Cortex of kidney (tissue), 1 donor: ENCODE measurements at regions not wholly inside any gene's neighbourhood (a gene's known extent, or its start where the extent isn't known, plus 50 kb on each side); places are given as distances from the start of the nearest gene placed in this dataset.
"Not testable (repeated sequence)": the region's sequence is repeated elsewhere in the genome, so short reads cannot be mapped to it uniquely, and the experiment has no call there.

Experiments
- DNase-seq: peaks from one replicate; lab custom pipeline; 2025; lab: John Stamatoyannopoulos, UW

DNA sequence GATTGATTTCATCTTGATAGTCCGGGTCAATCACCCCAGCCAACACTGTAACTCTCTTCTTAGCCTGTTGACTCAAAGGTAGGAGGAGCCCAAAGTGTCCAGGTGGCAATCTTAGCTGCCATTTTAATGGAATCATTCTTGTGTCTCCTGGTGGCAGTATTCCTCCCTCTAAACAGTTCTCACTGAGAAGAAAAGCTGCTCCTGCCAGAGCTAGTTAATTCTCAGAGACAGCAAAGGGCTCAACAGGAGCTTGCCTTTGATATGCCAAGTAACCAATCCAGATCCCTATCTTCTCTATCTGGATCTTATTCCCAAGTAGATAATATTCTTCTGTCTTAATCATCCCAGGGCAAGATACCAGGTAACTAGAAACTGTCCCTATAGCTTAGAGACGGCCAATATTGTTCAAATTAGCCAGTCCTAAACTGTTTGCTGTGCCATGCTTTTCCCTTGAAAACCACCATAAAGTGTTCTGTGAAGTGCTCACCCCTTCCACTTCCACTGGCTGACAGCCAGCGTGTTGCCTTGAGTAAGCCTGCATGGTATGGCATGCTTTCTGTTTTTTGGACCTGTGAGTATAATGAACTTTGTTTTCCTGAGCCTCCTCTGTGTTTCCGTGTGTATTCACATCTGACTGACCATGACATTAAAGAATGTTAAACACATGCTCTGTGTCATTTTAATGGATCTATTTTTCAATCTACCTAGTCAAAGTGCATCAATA is 463.7 kb upstream of the SLITRK5 start:
- DNase-seq, result no peak

DNA sequence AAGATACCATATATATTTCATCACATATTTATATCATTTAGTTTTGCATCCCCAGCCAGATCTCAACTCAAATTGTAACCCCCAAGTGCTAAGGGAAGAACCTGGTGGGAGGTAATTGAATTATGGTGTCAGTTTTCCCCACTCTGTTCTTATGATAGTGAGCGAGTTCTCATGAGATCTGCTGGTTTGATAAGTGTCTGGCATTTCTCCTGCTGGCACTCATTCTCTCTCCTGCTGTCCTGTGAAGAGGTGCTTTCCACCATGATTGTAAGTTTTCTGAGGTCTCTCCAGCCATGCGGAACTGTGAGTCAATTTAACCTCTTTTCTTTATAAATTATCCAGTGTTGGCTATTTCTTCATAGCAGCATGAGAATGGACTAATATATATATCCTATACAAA is 462.5 kb upstream of the SLITRK5 start:
- no peak for DNase-seq

DNA sequence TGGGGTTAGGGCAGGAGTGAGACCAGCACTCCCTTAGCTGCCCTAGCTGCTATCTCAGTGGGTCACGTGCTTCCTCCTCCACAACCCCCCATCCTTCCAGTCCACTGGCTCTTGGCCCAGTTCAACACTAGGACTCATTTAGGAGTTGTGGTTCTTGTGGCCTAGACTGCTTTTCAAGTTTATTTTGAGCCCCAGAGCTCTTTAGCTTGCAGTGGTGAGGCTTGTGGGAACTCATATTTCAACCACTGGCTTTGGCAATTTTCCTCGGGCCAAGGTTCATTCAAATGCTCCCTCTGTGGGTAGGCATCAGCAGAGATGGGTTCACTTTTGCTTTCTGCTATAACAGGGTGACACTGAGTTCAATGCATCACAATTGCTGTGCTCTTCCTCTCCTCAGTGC is 436.2 kb upstream of the SLITRK5 start:
- DNase-seq, result no peak

DNA sequence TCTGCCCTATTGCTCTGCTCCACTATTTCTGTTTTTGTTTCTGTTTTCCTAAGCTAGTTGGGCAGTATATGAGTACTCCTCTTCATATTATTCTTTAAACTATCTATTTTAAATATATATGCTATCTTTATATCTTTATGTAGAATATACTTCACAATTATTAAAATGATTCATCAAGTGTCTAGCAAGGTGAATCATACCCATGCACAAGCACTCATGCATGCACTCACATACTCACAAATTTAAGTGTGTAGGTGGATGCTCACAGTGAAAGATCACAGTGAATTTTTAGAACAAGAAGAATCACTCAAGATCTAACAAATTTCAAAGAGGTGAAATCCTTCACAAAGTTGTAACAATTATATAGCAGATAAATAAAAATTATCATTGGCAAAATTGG is 435.6 kb upstream of the SLITRK5 start:
- DNase-seq, result no peak

DNA sequence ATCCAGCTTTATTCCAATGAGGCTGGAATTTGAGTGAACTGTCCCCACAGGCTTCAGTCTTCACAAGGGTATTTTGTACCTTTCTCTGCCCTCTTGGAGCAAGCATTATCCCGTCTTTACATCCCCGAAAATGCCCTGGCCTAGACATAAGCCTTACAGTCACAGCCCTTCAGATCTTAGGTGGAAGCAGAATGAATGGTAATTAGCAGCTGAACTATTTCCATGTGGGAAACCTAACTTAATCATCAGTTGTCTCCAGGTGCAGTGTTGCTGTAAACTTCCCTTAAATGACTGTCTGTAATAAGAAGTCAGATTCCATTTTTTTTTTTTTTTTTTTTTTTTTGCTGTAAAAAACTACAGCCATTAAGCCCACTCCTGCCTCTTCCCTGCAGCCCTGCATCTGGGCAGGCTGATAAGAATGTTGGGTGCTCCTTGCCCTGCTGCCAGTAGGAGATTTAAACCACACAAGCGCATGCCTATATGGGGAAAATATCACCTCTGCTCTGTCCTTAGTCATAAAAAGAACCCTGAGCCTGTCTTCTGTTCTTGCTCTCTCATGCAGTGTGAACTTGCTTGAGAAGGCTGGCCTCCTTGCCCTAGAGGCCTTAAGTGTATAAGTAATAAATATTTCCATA is 426.8 kb upstream of the SLITRK5 start:
- no peak for DNase-seq

DNA sequence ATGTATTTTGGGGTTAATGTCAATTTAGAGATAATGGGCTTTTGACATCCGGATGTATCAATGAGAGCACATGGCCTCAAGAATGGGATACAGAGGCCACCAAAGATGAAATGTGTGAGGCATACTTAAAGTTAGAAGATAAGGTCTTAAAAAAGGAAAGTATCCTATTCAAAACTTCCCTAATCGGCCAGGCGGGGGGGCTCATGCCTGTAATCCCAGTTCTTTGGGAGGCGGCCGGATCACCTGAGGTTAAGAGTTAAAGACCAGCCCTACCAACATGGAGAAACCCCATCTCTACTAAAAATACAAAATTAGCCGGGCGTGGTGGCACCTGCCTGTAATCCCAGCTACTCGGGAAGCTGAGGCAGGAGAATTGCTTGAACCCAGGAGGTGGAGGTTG is 421.3 kb upstream of the SLITRK5 start:
- DNase-seq, result not testable (repeated sequence)

DNA sequence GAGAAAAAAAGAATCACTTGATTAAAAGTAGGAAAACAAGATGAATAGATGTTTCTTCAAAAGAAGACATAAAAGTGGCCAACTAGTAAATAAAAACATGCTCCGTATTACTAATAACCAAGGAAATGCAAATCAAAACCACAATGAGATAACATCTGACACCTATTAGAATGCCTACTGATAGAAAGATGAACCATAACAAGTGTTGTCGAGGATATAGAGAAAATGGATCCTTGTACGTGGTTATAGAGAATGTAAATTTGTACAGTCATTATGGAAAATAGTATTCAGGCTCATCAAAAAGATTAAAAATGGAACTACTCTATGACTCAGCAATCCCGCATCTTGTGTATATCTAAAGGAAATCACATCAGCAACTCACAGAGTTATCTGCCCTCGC is 415.8 kb upstream of the SLITRK5 start:
- DNase-seq, result no peak

DNA sequence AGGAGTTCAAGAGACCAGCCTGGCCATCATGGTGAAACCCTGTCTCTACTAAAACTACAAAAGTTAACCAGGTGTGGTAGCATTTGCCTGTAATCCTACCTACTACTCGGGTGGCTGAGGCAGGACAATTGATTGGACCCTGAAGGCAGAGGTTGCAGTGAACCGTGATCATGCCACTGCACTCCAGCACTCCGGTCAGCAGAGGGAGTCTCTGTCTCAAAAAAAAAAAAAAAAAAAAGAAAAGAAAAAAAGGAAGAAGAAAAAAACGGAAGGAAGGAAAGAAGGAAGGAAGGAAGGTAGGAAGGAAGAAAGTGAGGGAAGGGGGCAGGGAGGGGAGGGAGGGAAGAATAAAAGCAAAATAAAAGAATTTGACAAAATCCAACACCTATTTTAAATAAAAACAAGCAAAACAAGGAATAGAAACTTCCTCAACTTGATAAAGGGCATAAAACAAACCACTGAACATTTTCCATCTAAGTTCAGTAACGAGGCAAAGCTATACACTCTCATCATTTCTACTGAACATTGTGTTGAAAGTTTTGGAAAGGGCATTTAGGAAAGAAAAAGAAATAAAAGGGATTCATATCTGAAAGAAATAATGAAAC is 411.6 kb upstream of the SLITRK5 start:
- no peak for DNase-seq

DNA sequence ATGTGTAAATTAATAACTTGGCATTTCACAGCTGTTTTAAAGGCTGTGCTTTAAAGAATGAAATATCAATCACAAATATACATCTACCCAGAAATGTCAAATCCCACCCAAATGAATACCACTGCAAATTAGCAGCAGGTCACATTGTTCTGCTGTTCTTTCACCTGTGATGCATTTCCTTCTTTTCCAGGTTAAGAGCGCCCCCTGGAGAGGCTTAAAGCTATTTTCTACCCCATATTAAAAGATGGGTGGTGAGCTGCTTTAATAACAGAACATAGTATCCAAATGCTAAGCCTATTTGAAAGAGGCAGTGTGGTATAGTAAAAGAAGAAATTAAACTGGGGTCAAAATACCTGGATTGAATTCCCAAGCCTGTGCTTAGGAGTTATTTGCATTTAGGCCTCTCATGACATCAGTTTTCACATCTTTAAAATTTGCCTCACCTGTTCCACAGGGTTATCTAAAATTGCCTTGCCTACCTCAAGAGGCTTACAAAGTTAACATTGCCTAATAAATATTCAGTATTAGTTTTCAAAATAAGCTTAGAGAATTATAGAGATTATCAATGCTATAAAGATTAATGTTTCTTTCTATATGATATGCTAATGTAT is 396.9 kb upstream of the SLITRK5 start:
- DNase-seq, result no peak

DNA sequence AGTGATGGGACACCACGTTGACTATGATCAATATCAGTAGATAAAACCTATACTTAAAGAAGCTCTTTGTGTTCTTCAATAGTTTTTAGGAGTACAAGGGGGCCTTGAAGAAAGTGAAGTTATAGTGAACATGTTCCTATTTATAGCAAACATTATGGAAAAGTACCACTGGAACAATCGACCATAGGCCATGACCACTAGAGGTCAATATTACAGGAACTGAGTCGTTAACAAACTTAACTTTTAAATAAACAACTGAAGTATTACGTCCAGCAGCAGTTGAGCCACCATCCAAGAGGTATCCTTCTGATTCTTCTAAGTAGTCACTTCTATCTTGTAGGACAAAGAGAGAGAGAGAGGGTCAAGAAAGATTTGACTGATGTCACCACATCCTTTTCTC is 391.0 kb upstream of the SLITRK5 start:
- DNase-seq, result no peak

DNA sequence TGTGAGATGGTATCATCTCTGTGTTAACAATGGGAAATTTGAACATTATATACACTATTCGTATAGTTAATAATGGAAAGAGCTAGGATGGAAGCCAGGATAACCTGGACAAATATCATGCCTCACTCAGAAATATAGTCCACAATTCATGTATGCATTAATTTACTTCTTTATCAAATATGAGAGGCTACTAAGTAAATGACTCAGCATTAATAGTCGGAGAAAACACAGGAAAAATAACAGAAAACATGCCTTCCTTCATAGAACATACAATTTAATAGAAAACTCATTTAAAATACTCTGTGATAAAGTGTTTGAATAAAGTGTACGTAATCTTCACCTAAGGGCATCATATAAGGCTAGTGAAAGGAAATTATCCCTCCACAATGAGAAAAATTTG is 383.4 kb upstream of the SLITRK5 start:
- DNase-seq, result no peak

DNA sequence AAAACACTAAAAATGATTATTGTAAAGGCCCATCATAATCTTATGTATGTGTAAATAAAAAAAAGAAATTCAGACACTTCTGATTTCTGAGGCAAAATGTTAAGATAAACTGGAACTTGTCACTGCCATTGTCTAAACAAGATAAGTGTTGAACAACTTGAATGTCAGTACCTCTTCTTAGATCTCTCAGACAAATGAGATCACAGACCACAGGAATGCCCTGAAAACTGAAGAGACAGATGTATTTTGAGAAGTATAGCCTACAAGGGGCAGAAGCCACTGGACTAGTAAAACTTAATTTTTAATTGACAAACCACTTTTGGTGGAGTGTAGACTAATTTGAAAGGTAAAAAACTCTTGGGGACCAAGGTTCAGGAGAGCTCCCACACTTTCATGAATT is 375.5 kb upstream of the SLITRK5 start:
- DNase-seq, result no peak

DNA sequence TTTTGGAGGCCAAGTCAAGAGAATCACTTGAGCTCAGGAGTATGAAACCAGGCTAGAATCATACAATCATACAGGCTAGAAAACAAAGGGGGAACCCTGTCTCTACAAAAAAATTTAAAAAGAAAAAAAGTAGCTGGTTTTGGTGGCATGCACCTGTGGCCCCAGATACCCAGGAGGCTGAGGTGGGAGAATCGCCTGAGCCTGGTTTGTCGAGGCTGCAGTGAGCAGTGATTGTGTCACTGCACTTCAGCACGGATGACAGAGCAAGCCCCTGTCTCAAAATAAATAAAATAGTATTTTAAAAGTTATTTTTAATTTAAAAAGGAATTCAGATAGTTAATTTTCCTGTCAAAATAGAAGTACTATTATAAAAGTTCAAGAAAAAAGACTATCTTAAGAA is 369.1 kb upstream of the SLITRK5 start:
- no peak for DNase-seq

DNA sequence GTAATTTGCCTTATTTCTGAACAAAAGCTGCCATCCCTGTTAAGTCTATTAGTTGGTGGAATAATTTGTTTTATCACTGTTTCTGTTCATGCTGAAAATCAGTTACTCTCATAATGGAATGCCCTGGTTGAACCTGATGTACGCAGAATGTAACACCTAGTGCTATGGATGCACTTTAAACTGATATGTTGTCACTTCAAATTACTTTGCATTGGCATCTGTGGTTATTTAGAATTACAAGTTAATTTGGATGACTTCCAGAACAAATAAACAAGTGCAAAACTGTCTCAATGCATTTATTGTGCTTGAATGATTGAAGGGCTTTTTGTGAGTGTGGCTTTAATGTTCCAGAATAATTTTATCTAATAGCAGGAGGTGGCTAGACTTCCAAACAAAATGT is 368.2 kb upstream of the SLITRK5 start:
- no peak for DNase-seq

DNA sequence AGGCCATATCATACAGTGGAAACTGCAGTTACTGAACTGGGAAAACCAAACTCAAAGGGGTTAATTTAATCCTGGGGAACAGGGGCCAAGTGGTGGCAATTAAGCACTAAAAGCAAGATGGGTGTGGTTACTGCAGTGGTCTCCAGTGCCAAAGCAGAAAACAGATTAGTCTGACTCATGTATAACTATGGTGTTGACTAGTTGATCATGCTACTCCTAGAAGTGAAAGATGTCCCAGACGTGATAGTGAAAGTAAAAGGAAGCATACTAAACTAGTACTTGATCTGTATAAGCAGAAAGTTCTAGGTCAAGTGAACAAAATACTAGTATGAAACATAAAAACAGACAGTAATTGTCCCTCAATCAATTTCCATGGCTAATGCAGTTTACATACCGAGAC is 360.0 kb upstream of the SLITRK5 start:
- no peak for DNase-seq

DNA sequence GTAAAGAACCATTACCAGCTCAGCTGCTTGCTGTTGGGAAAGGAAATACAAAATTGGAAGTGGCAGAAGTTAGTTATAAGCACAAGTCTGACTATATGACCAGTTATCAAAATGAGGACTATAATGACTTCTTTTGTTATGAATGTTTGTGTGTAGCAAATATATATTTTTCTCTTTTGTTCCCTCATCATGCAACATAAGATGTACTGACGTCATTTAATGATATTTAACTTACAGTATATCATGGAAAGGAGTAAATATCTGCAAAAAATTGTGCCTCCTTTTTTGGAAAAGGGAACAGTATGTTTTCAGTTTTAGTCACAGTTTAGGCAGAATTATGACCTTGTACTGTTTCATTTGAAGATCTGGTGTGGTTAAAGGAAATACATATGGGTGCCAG is 356.3 kb upstream of the SLITRK5 start:
- no peak for DNase-seq

DNA sequence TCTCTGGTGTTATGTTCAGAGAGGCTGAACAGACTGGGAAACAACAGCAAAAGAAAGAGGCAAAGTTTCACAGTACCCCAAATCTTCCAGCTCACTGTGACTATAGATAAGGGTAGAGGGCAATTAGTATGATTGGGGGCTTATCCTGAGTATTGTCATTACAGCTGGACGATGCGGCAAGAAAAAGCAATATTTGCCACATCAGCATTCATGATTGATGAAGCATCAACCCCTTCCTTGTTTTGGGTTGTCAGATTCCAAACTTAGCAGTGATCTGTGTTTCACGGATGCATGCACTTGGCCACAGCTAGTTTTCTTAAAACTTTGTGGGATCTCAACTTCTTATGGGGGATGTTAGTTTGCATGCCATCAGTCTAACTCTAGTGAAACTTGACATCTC is 348.8 kb upstream of the SLITRK5 start:
- no peak for DNase-seq

DNA sequence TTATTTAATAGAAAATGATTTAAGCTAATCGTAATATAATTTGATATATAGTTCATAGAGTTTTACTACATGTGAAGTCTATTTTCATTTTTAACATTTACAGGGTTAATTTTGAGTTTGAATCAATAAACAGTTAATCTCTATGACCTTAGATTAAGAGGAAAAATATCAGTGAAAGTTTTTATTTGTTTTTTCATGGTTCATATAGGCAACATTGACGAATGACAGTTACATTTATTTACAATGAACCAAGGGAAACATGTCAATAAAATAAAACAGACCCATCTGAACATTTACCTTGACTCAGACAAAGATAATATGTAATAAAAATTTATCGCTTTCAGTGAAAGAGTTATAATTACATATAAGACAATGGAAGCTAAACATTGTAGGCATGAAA is 346.6 kb upstream of the SLITRK5 start:
- no peak for DNase-seq

DNA sequence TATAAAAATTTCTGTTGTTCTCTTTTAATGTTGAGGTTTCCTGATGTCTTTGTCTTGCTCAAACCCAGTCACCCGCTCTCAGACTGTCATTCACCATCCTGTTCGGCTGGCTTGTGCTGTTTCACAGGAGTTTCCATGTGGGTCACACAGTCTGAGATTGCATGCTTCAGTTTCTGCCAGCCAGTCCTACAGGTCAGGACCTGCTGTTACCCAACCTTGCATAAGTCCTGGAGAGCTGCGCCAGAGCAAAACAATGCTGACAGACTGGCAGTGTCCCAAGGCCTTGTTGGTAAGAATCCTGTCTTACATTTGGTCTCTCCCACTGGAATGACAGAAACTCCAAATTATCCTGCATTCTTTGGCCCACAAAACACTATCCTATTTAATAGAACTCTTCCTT is 340.0 kb upstream of the SLITRK5 start:
- DNase-seq, result no peak

DNA sequence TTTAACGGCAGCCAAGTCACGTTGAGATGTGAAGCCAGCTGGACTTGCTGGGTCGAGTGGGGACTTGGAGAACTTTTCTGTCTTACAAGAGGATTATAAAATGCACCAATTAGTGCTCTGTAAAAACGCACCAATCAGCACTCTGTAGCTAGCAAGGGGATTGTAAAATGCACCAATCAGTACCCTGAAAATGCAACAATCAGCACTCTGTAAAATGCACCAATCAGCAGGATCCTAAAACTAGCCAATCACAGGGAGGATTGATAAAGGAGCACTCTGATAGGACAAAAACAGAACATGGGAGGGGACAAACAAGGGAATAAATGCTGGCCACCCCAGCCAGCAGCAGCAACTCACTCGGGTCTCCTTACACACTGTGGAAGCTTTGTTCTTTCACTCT is 337.6 kb upstream of the SLITRK5 start:
- DNase-seq, result no peak

DNA sequence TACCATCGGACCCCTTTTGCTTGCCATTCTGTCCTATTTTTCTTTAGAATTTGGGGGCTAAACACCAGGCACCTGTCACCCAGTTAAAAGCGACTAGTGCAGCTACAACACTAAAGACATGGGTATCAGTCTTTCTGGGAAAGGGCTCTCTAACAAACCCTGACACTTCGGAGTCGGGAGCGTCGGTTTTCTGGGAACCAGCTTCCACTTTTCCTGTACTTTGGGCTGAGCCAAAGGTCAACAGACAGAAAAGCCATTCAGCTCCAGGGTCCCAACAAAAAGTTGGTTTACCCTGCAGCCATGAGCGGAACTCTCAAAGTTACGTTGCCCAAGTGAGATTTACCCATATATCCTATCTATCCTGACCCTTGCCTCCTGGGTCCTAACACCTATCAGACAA is 337.0 kb upstream of the SLITRK5 start:
- no peak for DNase-seq

DNA sequence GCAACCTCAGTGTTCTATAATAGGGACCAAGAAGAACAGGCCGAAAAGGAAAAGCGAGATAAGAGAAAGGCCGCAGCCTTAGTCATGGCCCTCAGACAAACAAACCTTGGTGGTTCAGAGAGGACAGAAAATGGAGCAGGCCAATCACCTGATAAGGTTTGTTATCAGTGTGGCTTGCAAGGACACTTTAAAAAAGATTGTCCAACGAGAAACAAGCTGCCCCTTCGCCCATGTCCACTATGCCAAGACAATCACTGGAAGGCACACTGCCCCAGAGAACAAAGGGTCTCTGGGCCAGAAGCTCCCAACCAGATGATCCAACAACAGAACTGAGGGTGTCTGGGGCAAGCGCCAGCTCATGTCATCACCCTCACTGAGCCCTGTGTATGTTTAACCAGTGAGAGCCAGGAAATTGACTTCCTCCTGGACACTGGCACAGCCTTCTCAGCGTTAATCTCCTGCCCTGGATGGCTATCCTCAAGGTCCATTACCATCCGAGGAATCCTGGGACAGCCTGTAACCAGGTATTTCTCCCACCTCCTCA is 334.8 kb upstream of the SLITRK5 start:
- not testable (repeated sequence) for DNase-seq

DNA sequence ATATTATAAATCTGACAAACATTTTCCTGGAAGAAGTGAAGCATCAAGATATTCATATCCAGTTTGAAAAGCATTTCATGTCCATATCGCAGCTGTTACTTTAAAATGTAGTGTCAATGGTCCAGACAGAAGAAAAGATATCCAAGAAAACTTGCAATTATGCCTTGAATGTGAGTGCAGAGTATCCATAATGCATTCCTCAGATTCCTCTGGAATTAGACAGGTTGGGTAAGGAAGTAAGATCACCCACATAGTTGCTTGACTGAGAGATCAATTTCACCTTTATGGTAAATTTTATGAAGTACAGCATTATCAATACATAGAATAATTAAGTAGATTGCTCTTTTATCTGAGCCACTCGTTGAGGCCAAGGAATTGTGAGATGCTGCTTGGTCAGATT is 327.0 kb upstream of the SLITRK5 start:
- DNase-seq, result no peak
